GM12872 (cell line): ENCODE measurements at regions not wholly inside any gene's neighbourhood (a gene's known extent, or its start where the extent isn't known, plus 50 kb on each side); places are given as distances from the start of the nearest gene placed in this dataset.

Experiments
- TF ChIP-seq, protein P1 (sequence below): IDR thresholded peaks from 3 replicates; pipeline ENCODE4 v1.5.1; 2011; ENCODE audit warnings: low read depth, mild to moderate bottlenecking, low read length, moderate library complexity; ENCODE audit not compliant: insufficient read depth

DNA sequence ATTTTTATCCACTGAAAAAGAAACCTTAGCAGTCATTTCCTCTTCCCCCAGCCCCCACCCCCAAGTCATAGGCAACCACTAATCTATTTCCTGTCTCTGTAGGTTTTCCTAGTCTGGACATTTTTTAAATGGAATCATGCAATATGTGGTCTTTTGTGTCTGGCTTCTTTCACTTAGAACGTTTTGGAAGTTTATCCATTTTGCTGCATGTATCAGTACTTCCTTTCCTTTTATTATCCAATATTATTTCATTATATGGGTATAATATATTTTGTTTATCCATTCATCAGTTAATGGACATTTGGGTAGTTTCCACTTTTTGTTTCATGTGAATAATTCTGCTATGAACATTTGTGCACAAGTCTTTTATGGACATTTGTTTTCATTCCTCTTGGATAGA is 99.3 kb upstream of the BMP5 start:
- TF ChIP-seq, protein P1, sequence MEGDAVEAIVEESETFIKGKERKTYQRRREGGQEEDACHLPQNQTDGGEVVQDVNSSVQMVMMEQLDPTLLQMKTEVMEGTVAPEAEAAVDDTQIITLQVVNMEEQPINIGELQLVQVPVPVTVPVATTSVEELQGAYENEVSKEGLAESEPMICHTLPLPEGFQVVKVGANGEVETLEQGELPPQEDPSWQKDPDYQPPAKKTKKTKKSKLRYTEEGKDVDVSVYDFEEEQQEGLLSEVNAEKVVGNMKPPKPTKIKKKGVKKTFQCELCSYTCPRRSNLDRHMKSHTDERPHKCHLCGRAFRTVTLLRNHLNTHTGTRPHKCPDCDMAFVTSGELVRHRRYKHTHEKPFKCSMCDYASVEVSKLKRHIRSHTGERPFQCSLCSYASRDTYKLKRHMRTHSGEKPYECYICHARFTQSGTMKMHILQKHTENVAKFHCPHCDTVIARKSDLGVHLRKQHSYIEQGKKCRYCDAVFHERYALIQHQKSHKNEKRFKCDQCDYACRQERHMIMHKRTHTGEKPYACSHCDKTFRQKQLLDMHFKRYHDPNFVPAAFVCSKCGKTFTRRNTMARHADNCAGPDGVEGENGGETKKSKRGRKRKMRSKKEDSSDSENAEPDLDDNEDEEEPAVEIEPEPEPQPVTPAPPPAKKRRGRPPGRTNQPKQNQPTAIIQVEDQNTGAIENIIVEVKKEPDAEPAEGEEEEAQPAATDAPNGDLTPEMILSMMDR: no peak

DNA sequence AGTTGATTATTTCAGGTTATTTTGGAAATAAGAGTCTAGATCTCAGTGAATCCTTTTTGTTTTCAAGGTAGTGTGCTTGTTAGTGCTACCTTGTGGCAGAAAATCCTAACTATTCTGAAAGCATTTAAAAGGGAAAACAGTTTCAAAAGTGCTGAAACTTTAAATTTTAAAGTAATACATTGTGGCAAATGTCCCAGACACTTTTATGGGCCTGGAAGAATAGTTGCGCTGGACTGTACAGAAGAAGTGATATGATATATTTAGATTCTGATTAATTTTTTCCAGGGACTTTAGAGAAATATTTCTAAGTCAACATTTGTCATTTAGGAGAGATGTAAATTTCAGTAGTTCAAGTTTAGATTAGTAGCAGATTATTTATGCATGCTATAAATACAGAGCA is 96.7 kb upstream of the BMP5 start:
- TF ChIP-seq, protein P1: no peak

DNA sequence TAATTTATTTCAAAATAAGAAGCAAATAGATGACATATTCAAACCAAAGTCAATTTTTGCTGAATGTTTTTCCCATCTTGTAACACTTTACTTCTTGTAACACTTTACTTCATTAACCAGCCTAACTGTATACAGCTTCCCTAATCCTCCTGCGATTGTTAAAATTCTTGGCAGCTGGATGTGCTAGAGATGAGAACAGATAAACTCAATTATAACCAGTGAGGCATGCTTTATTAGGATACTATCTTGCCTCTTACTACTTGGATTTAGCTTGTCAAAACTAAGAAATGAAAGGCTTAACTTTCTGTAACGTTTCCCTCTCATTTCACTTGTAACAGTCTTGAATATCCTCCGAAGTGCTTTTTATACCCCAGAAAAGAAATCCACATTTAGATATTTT is 94.1 kb upstream of the BMP5 start:
- TF ChIP-seq, protein P1: no peak

DNA sequence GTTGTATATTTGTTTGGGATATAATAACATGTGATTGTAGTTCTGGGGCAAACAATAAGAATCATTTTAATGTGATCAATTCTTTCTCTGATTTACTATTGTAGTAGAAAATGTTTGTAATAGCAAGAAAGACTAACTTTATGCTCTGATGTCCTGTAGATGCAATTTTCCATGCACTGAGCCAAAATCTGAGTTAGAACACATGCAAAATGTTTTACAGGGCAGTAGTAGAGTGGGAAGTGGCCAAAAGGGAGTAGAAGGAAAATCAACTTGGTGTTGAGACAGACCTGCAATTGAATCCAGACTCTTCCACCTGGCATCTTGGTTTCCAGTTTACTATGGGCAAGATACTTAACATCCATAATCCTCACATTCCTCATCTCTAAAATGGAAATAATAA is 93.5 kb upstream of the BMP5 start:
- TF ChIP-seq, protein P1: no peak

DNA sequence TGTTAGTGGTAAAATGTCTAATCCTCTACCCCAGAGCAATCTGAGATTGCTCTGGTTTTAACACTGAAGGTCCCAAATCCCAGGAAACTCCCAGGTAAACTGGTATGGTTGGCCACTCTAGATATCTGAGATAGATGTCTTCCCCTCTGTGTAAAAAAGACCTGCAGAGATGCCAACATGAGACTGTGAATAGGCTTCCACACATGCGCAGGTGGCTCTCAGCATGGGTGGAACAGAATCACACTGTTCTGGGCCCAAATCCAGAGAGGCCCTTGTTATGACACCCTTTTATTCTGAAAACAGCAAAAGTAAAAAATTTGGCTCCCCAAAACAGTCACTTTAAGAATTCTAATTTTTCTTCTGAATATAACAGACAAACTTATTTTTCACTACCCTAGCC is 88.7 kb upstream of the BMP5 start:
- TF ChIP-seq, protein P1: no peak

DNA sequence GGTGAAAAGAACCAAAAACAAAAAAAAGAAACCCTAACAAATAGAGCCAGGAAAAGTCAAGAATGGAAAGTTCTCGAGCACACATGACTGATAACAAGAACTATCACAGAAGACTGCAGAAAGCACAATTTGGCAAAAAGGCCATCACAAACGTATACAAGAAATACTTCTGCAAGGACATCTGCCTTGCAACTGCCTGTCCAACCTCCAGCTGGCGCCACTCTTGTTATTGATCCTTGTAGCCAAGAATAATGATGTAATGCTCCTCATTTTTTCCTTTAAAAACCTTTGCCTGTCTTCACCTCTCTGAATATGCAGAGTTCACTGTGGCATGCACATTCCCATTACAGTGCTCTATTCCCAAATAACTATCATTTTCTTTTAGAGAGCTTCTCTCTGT is 87.9 kb upstream of the BMP5 start:
- TF ChIP-seq, protein P1: peak; percentile 47; the same call in 2 of the 3 replicates

DNA sequence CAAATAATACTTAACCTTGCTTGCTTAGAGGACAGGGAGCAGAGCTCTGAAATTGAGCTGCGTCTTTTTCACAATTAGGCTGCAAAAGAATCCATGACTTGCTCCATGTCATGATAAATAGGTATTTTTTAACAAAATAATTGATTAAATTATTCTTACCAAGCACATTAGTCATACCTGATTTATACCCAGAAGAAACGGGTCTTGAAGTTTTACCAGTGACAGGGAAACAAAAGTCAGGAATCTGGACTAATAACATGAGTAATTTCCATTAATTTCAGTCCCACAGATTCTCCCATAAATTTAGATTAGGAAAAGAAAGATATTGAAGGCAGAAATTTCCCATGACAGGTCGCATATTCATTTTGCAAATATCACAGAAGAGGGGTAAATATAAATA is 85.0 kb upstream of the BMP5 start:
- TF ChIP-seq, protein P1: no peak

DNA sequence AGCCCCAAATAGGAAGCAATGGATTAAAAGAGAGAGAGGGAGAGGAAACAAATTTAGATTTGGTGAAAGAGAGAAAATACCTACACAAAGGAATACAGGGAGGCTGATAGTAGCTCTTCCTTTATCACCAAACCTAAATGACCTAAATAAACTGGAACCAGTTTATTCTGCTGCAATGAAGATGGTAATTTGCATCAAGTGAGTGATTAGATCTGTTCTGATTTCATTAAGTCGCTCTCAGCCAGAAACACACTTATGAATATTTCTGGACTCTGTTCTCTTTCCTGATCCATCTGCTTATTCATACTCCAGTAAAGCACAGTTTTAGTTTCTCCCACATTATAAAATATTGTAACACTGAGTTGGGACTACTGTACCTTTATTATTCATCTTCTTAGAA is 83.4 kb upstream of the BMP5 start:
- TF ChIP-seq, protein P1: no peak
